ENCODE measurements at regions not wholly inside any gene's neighbourhood (a gene's known extent, or its start where the extent isn't known, plus 50 kb on each side); places are given as distances from the start of the nearest gene placed in this dataset.
A peak's percentile ranks its signal among the peaks of the same experiment; 100 is the strongest.

DNA sequence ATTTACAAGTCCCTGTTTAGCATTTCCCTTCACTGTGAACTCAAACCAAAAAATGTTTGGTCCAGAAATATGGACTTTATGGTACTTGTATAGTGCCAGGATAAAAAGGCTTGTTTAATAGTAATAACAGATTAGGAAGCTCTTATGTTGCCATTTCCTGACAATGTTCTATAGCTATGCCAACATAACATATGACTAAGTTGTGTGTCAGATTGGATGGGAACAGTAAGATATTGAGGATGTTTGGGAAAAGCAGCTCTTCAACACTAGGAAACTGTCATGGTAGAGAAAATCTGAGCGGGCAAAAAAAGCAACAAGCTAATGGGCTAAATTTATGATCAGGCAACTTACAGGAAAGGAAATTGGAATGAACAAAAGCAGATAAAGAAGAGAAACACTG lies 287.1 kb upstream of the ADGRL4 start:
- Mint-ChIP-seq H3K9me3 (peaks cover 11% of the 10 kb centered on the region), H3K36me3 (ENCODE audit: insufficient read depth) (no peaks in the 10 kb centered on the region), H3K4me3 (no peak overlapping the region), H3K27ac (ENCODE audit: low read depth) (no peak overlapping the region), H3K27me3 (no peaks in the 10 kb centered on the region), H3K4me1 (no peaks in the 10 kb centered on the region)
- no peak for ATAC-seq (replicated peaks; ENCODE audit: extremely low read depth, poor library complexity, severe bottlenecking)
- no peak for DNase-seq (ENCODE audit: low spot score in 2 of 2)

- H3K4me3 Mint-ChIP-seq: no peak overlapping the region
- H3K4me1 Mint-ChIP-seq: no peaks in the 10 kb centered on the region
- ATAC-seq (replicated peaks; ENCODE audit: extremely low read depth, poor library complexity, severe bottlenecking) (no peak), DNase-seq (ENCODE audit: low spot score in 2 of 2) (no peak)
- no peaks in the 10 kb centered on the region for H3K27me3 Mint-ChIP-seq
- no peak overlapping the region for H3K27ac Mint-ChIP-seq (ENCODE audit: low read depth)
- peaks cover 11% of the 10 kb centered on the region for H3K9me3 Mint-ChIP-seq
- no peaks in the 10 kb centered on the region for H3K36me3 Mint-ChIP-seq (ENCODE audit: insufficient read depth)
Measured at GRCh38 chr1:79290927-79291474, 284.5 kb upstream of the ADGRL4 start.

DNA sequence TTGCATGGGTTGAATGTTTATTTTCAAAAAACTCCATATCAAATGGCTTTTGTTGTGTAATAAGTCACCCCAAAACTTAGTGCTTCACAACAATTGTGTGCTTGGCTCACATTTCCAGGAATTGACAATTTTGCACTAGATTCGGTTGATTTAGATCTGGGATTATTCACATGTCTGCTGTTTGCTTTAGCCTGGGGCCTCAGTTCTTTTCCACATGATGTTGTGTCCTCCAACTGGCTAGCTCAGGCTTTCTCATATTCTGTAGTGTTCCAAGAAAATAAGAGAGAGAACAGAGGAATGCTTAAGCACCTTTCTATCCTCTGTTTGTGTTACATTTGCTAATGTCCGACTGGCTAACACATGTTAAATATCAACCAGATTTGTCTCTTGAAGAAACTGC lies 281.5 kb upstream of the ADGRL4 start:
- ATAC-seq (replicated peaks; ENCODE audit: extremely low read depth, poor library complexity, severe bottlenecking): no peak
- H3K4me1 Mint-ChIP-seq: no peaks in the 10 kb centered on the region
- peaks cover 6% of the 10 kb centered on the region for H3K9me3 Mint-ChIP-seq
- no peak overlapping the region for H3K27ac Mint-ChIP-seq (ENCODE audit: low read depth)
- DNase-seq (ENCODE audit: low spot score in 2 of 2): no peak
- H3K36me3 Mint-ChIP-seq (ENCODE audit: insufficient read depth): no peaks in the 10 kb centered on the region
- H3K4me3 Mint-ChIP-seq: no peak overlapping the region
- no peaks in the 10 kb centered on the region for H3K27me3 Mint-ChIP-seq

- Mint-ChIP-seq H3K4me3 (no peak overlapping the region), H3K36me3 (ENCODE audit: insufficient read depth) (no peaks in the 10 kb centered on the region), H3K27ac (ENCODE audit: low read depth) (no peak overlapping the region), H3K4me1 (no peaks in the 10 kb centered on the region), H3K9me3 (no peaks in the 10 kb centered on the region), H3K27me3 (no peaks in the 10 kb centered on the region)
- DNase-seq (ENCODE audit: low spot score in 2 of 2) (no peak), ATAC-seq (replicated peaks; ENCODE audit: extremely low read depth, poor library complexity, severe bottlenecking) (no peak)
Measured at GRCh38 chr1:79285667-79286066, 279.1 kb upstream of the ADGRL4 start.

DNA sequence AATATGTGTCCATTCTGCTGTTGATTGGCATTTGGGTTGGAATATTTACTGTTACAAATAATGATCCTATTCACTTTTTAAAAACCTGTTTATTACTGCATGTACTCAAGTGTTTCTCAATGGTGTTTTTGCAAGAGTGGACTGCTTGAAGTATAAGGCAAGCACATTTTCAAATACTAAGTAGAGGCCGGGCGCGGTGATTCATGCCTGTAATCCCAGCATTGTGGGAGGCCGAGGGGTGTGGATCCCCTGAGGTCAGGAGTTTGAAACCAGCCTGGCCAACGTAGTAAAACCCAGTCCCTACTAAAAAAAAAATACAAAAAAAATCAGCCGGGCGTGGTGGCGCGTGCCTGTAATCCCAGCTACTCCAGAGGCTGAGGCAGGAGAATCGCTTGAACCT lies 276.9 kb upstream of the ADGRL4 start:
- H3K9me3 Mint-ChIP-seq: peaks cover 5% of the 10 kb centered on the region

GRCh38 chr1:79281442-79281841 lies 274.9 kb upstream of the ADGRL4 start:
- H3K4me3 Mint-ChIP-seq: no peak overlapping the region
- no peaks in the 10 kb centered on the region for H3K36me3 Mint-ChIP-seq (ENCODE audit: insufficient read depth)
- no peak overlapping the region for H3K27ac Mint-ChIP-seq (ENCODE audit: low read depth)
- DNase-seq (ENCODE audit: low spot score in 2 of 2) (no peak), ATAC-seq (replicated peaks; ENCODE audit: extremely low read depth, poor library complexity, severe bottlenecking) (no peak)
- H3K27me3 Mint-ChIP-seq: no peaks in the 10 kb centered on the region
- peaks cover 14% of the 10 kb centered on the region for H3K9me3 Mint-ChIP-seq
- no peaks in the 10 kb centered on the region for H3K4me1 Mint-ChIP-seq

More for the DNA sequence above, 276.9 kb upstream of the ADGRL4 start:
- H3K27ac Mint-ChIP-seq (ENCODE audit: low read depth): no peak overlapping the region
- DNase-seq (ENCODE audit: low spot score in 2 of 2): no peak
- no peaks in the 10 kb centered on the region for H3K4me1 Mint-ChIP-seq
- no peaks in the 10 kb centered on the region for H3K36me3 Mint-ChIP-seq (ENCODE audit: insufficient read depth)
- H3K27me3 Mint-ChIP-seq: no peaks in the 10 kb centered on the region
- no peak overlapping the region for H3K4me3 Mint-ChIP-seq
- no peak for ATAC-seq (replicated peaks; ENCODE audit: extremely low read depth, poor library complexity, severe bottlenecking)

DNA sequence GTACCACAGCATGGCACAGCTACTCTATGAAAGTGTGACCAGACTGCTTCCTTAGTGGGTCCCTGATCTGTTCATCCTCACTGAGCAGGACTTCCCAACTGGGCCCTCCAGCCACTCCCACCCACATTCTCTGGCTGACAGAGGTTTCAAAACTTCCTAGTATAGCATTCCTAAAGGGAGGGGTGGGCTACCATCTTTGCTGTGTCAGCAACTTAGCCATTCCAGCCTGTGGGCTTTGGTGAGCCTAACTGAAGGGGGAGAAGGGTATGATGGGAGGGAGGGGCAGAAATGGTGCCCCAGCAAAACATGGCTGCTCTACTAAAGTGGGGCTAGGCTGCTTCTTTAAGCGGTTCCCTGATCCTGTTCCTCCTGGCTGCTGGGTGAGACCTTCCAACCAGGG lies 265.2 kb upstream of the ADGRL4 start:
- no peaks in the 10 kb centered on the region for H3K36me3 Mint-ChIP-seq (ENCODE audit: insufficient read depth)
- no peak overlapping the region for H3K27ac Mint-ChIP-seq (ENCODE audit: low read depth)
- H3K4me1 Mint-ChIP-seq: no peaks in the 10 kb centered on the region
- peaks cover 7% of the 10 kb centered on the region for H3K9me3 Mint-ChIP-seq
- H3K27me3 Mint-ChIP-seq: no peaks in the 10 kb centered on the region
- no peak for DNase-seq (ENCODE audit: low spot score in 2 of 2)
- H3K4me3 Mint-ChIP-seq: no peak overlapping the region
- no peak for ATAC-seq (replicated peaks; ENCODE audit: extremely low read depth, poor library complexity, severe bottlenecking)

GRCh38 chr1:79264975-79265818 lies 258.7 kb upstream of the ADGRL4 start:
- no peaks in the 10 kb centered on the region for H3K27me3 Mint-ChIP-seq
- ATAC-seq (replicated peaks; ENCODE audit: extremely low read depth, poor library complexity, severe bottlenecking) (no peak), DNase-seq (ENCODE audit: low spot score in 2 of 2) (no peak)
- no peaks in the 10 kb centered on the region for H3K9me3 Mint-ChIP-seq
- H3K4me1 Mint-ChIP-seq: no peaks in the 10 kb centered on the region
- no peaks in the 10 kb centered on the region for H3K36me3 Mint-ChIP-seq (ENCODE audit: insufficient read depth)
- no peak overlapping the region for H3K4me3 Mint-ChIP-seq
- H3K27ac Mint-ChIP-seq (ENCODE audit: low read depth): no peak overlapping the region

DNA sequence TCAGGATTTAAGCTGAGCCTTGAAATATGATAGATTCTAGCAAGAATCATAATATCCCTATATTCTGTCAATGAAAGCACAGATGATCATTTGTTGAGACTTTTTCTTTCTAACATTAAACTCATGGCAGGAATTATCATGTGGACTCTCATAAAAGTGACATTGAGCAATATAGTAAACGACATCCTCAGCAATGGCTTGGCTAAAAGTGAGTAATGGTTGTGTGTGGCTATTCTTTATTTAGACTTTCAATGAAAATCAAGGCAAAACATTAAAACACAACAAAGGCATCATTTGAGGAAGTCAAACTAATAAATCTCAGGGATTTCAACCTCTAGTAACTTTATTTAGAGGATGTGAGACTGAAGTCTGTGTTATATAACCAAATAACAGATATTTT lies 257.8 kb upstream of the ADGRL4 start:
- Mint-ChIP-seq H3K36me3 (ENCODE audit: insufficient read depth) (no peaks in the 10 kb centered on the region), H3K9me3 (no peaks in the 10 kb centered on the region), H3K4me1 (no peaks in the 10 kb centered on the region), H3K27me3 (no peaks in the 10 kb centered on the region), H3K4me3 (no peak overlapping the region), H3K27ac (ENCODE audit: low read depth) (no peak overlapping the region)
- ATAC-seq (replicated peaks; ENCODE audit: extremely low read depth, poor library complexity, severe bottlenecking) (no peak), DNase-seq (ENCODE audit: low spot score in 2 of 2) (no peak)

GRCh38 chr1:79262745-79263258 lies 256.3 kb upstream of the ADGRL4 start:
- Mint-ChIP-seq H3K27me3 (no peaks in the 10 kb centered on the region), H3K4me1 (no peaks in the 10 kb centered on the region), H3K27ac (ENCODE audit: low read depth) (no peak overlapping the region), H3K36me3 (ENCODE audit: insufficient read depth) (no peaks in the 10 kb centered on the region), H3K4me3 (no peak overlapping the region), H3K9me3 (no peaks in the 10 kb centered on the region)
- DNase-seq (ENCODE audit: low spot score in 2 of 2) (no peak), ATAC-seq (replicated peaks; ENCODE audit: extremely low read depth, poor library complexity, severe bottlenecking) (no peak)

DNA sequence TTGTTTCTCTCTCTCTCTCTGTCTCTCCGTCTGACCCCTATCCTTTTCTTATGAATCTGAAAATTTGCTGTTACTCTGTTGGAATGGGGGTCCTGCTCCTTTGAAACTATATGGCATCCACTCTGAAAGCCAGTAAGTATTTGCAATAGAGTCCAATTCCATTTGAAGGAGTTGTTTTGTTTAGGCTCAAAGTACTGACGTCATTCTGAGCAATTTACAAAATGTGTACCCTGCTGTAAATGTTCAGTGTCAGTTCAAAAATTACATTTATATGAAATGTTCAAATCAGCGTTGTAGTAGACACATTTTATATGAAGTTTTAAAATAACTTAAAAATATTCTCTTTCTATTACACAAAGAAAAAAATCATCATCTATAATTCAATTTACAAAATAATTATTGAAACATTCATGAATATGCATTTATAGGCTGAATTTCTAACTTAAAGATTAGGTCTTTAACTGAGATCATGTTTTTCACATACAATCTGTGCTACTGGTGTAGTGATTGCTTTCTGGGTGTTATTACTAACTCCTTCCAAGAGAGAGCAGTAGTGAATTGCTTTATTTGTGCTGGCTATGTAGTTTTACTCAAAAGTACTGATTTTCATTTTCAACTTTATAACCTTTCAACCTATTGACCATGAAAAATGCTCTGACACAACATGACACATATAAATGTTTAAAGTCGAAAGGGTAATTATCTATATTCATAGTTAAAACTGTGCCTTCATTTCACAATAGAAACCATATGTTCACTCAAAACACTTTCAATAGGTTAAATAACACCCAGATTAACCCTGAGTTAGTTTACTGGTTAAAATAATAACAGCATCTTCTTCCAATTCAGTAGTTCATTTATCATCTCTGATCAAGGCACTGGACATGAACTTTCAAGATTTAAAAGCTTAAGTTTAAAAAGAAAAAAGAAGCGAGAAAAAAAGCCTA lies 253.1 kb upstream of the ADGRL4 start:
- no peak for ATAC-seq (replicated peaks; ENCODE audit: extremely low read depth, poor library complexity, severe bottlenecking)
- Mint-ChIP-seq H3K4me1 (no peaks in the 10 kb centered on the region), H3K27me3 (no peaks in the 10 kb centered on the region), H3K36me3 (ENCODE audit: insufficient read depth) (no peaks in the 10 kb centered on the region), H3K9me3 (no peaks in the 10 kb centered on the region), H3K27ac (ENCODE audit: low read depth) (peak overlapping the region; percentile 62), H3K4me3 (no peak overlapping the region)
- DNase-seq (ENCODE audit: low spot score in 2 of 2): no peak

DNA sequence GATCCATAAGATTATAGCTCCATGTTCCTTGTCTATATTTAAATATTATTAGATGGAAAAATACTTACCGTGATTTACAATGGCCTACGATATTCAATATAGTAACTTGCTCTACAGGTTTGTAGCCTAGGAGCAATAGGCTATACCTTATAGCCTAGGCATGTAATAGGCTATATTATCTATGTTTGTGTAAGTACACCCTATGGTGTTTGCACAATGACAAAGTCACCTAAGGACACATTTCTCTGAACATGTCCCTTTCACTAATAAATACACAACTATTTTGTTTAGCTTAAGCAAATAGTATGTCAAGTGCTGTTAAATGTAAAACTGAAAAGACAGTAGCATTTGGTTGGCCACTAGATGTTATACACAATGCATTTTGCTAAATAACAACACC lies 248.9 kb upstream of the ADGRL4 start:
- no peaks in the 10 kb centered on the region for H3K36me3 Mint-ChIP-seq (ENCODE audit: insufficient read depth)
- H3K4me1 Mint-ChIP-seq: no peaks in the 10 kb centered on the region
- H3K27ac Mint-ChIP-seq (ENCODE audit: low read depth): no peak overlapping the region
- ATAC-seq (replicated peaks; ENCODE audit: extremely low read depth, poor library complexity, severe bottlenecking) (no peak), DNase-seq (ENCODE audit: low spot score in 2 of 2) (no peak)
- no peaks in the 10 kb centered on the region for H3K27me3 Mint-ChIP-seq
- H3K4me3 Mint-ChIP-seq: no peak overlapping the region
- no peaks in the 10 kb centered on the region for H3K9me3 Mint-ChIP-seq

All from central memory CD8-positive, alpha-beta T cell (primary cell).